Fibroblast of pulmonary artery (primary cell): ENCODE measurements at regions not wholly inside any gene's neighbourhood (a gene's known extent, or its start where the extent isn't known, plus 50 kb on each side); places are given as distances from the start of the nearest gene placed in this dataset.

ENCODE experiments used
- DNase-seq: peaks from one replicate; pipeline ENCODE4 v3.0.0-alpha.2; 2010; ENCODE audit warnings: low read depth
- H3K4me3 ChIP-seq: replicated peaks from 2 replicates; pipeline ENCODE4 v1.5.1; 2011; ENCODE audit warnings: low read depth, mild to moderate bottlenecking, control low read depth, low read length, moderate library complexity
- CTCF ChIP-seq: IDR thresholded peaks from 2 replicates; pipeline ENCODE4 v1.5.1; 2011; ENCODE audit warnings: mild to moderate bottlenecking, control low read depth, low read length, inconsistent platforms; ENCODE audit errors: missing control alignments

DNA sequence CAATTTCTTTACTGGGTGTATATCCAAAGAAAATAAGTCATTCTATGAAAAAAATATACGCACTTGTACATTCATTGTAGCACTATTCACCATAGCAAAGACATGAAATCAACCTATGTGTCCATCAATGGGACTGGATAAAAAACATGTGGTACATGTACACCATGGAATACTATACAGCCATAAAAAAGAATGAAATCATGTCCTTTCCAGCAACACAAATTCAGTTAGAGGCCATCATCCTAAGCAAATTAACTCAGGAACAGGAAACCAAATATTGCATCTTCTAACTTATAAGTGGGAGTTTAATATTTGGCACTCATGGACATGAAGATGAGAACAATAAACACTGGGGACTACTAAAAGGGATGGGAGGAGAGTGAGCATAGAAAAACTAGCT lies 325.7 kb downstream of the TGFB2 start:
- TF ChIP-seq CTCF: no peak
- no peak overlapping the region for H3K4me3 ChIP-seq
- DNase-seq: no peak

- TF ChIP-seq CTCF: no peak
- DNase-seq: no peak
Measured at GRCh38 chr1:218671573-218671972, 326.4 kb downstream of the TGFB2 start.

GRCh38 chr1:218673170-218673569 lies 328.0 kb downstream of the TGFB2 start:
- H3K4me3 ChIP-seq: no peak overlapping the region
- no peak for TF ChIP-seq CTCF
- no peak for DNase-seq

More at GRCh38 chr1:218671573-218671972, 326.4 kb downstream of the TGFB2 start:
- no peak overlapping the region for H3K4me3 ChIP-seq

- TF ChIP-seq CTCF: peak; percentile 26
- peak; percentile 90 for DNase-seq
- H3K4me3 ChIP-seq: no peak overlapping the region
Measured at GRCh38 chr1:218674280-218674773, 329.2 kb downstream of the TGFB2 start.

DNA sequence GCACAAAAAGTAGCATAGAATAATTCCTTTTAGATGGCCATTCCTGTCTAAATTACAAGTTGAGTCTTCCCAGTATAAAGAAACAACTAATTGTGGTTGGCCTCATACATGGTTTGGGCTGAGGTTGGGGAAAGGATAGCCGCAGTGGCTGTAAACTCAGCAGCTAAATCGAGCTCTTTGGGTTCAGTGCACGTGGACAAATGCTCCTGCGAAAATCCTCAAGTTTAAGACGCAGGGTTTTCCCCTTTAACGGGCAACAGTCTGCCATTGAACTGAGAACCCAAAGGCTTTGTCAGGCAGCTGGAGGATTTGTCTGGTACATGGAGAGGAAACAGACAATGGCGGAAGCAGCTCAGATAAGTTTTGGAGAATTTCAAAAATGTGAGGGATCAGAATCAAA lies 331.9 kb downstream of the TGFB2 start:
- no peak for TF ChIP-seq CTCF
- no peak for DNase-seq
- no peak overlapping the region for H3K4me3 ChIP-seq

- no peak overlapping the region for H3K4me3 ChIP-seq
- no peak for DNase-seq
- no peak for TF ChIP-seq CTCF
Measured at GRCh38 chr1:218679391-218679790, 334.3 kb downstream of the TGFB2 start.

DNA sequence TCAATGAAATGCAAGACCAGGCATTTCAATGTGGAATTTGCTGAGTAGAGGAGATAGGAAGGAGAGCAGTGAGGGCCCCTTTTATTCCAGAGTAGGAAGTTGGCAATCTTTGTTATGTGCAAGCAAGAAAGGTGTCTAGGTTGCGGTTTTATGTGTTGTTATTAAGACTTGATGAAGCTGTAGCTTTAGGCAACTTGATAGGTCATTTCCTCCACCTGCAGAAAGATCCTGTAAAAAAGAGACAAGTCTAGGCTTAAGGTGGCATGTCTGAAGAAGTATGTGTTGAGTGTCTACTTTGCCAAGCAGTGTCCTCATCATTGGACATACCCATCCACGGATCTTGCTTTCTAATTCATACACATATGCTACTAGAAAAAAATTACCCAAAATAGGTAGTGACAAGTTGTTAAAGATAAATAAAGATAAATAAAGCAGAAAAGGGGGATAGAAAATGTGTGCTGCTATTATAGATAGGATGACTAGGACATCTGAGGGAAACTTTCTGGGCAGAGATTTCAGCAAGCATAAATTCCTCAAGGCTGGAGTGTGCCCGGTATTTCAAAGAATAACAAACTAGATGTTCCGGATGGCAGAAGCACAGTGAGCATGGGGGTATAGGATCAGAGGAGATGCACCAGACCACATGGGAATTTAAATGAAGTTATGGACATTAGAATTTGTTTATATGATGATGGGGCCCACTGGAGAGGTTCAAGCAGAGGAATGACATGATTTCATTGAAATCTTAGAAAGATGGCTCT lies 335.0 kb downstream of the TGFB2 start:
- TF ChIP-seq CTCF: no peak
- DNase-seq: no peak

More for the DNA sequence above, 335.0 kb downstream of the TGFB2 start:
- H3K4me3 ChIP-seq: no peak overlapping the region
